Activated T-helper 17 cell treated with anti-CD3 and anti-CD28 coated beads, Interleukin-2, amount 50 U/mL, for 72 hours (primary cell): ENCODE measurements at regions not wholly inside any gene's neighbourhood (a gene's known extent, or its start where the extent isn't known, plus 50 kb on each side); places are given as distances from the start of the nearest gene placed in this dataset.

Source experiments
- ATAC-seq: fragments of 150-1000 bp; cut with Tn5 transposase; replicated peaks from 2 replicates; pipeline ENCODE4 v1.10.0; 2021; ENCODE audit warnings: mild to moderate bottlenecking, moderate library complexity
- H3K27ac Mint-ChIP-seq: one replicate; pipeline ENCODE4 v1.8.0; 2022; ENCODE audit warnings: mixed read lengths
- H3K27me3 Mint-ChIP-seq: one replicate; pipeline ENCODE4 v1.8.0; 2022; ENCODE audit warnings: mixed read lengths
- H3K36me3 Mint-ChIP-seq: one replicate; pipeline ENCODE4 v1.8.0; 2022; ENCODE audit warnings: low read depth, mild to moderate bottlenecking, mixed read lengths
- H3K4me1 Mint-ChIP-seq: one replicate; pipeline ENCODE4 v1.8.0; 2022; ENCODE audit warnings: mixed read lengths
- H3K4me3 Mint-ChIP-seq: one replicate; pipeline ENCODE4 v1.8.0; 2022; ENCODE audit warnings: mild to moderate bottlenecking, mixed read lengths
- H3K9me3 Mint-ChIP-seq: one replicate; pipeline ENCODE4 v1.8.0; 2022; ENCODE audit warnings: mixed read lengths

- Mint-ChIP-seq H3K9me3 (no peaks in the 10 kb centered on the region), H3K36me3 (no peaks in the 10 kb centered on the region), H3K4me3 (no peak overlapping the region), H3K27ac (no peak overlapping the region), H3K4me1 (peaks cover 4% of the 10 kb centered on the region), H3K27me3 (peaks cover 7% of the 10 kb centered on the region)
- no peak for ATAC-seq
Measured at GRCh38 chr2:239537633-239538356, 137.0 kb upstream of the HDAC4 start.

- no peak overlapping the region for H3K4me3 Mint-ChIP-seq
- ATAC-seq, result no peak
- H3K36me3 Mint-ChIP-seq, result no peaks in the 10 kb centered on the region
- no peaks in the 10 kb centered on the region for H3K9me3 Mint-ChIP-seq
- no peak overlapping the region for H3K27ac Mint-ChIP-seq
- H3K4me1 Mint-ChIP-seq, result peaks cover 4% of the 10 kb centered on the region
- H3K27me3 Mint-ChIP-seq, result peaks cover 6% of the 10 kb centered on the region
Measured at GRCh38 chr2:239536186-239536585, 135.4 kb upstream of the HDAC4 start.

GRCh38 chr2:239535413-239536144 lies 134.8 kb upstream of the HDAC4 start:
- H3K27me3 Mint-ChIP-seq, result peaks cover 3% of the 10 kb centered on the region
- H3K36me3 Mint-ChIP-seq, result no peaks in the 10 kb centered on the region
- H3K4me1 Mint-ChIP-seq, result peaks cover 4% of the 10 kb centered on the region
- H3K4me3 Mint-ChIP-seq, result no peak overlapping the region
- H3K27ac Mint-ChIP-seq, result no peak overlapping the region
- no peak for ATAC-seq
- H3K9me3 Mint-ChIP-seq, result no peaks in the 10 kb centered on the region

- no peaks in the 10 kb centered on the region for H3K36me3 Mint-ChIP-seq
- peaks cover 3% of the 10 kb centered on the region for H3K27me3 Mint-ChIP-seq
- ATAC-seq, result no peak
- H3K4me1 Mint-ChIP-seq, result no peaks in the 10 kb centered on the region
- H3K4me3 Mint-ChIP-seq, result no peak overlapping the region
- H3K27ac Mint-ChIP-seq, result no peak overlapping the region
- H3K9me3 Mint-ChIP-seq, result no peaks in the 10 kb centered on the region
Measured at GRCh38 chr2:239534581-239535412, 134.0 kb upstream of the HDAC4 start.

GRCh38 chr2:239533569-239534316 lies 132.9 kb upstream of the HDAC4 start:
- Mint-ChIP-seq H3K4me3 (no peak overlapping the region), H3K27me3 (no peaks in the 10 kb centered on the region), H3K27ac (no peak overlapping the region), H3K9me3 (no peaks in the 10 kb centered on the region), H3K4me1 (no peaks in the 10 kb centered on the region), H3K36me3 (no peaks in the 10 kb centered on the region)
- no peak for ATAC-seq

- Mint-ChIP-seq H3K27ac (no peak overlapping the region), H3K4me1 (no peaks in the 10 kb centered on the region), H3K27me3 (no peaks in the 10 kb centered on the region), H3K9me3 (no peaks in the 10 kb centered on the region), H3K36me3 (no peaks in the 10 kb centered on the region), H3K4me3 (no peak overlapping the region)
- ATAC-seq, result no peak
Measured at GRCh38 chr2:239532859-239533258, 132.0 kb upstream of the HDAC4 start.

- no peaks in the 10 kb centered on the region for H3K36me3 Mint-ChIP-seq
Measured at GRCh38 chr2:239532250-239532649, 131.4 kb upstream of the HDAC4 start.

GRCh38 chr2:239531456-239532241 lies 130.8 kb upstream of the HDAC4 start:
- Mint-ChIP-seq H3K4me3 (no peak overlapping the region), H3K27me3 (no peaks in the 10 kb centered on the region), H3K4me1 (no peaks in the 10 kb centered on the region), H3K27ac (no peak overlapping the region), H3K36me3 (no peaks in the 10 kb centered on the region), H3K9me3 (no peaks in the 10 kb centered on the region)
- ATAC-seq, result no peak

More at GRCh38 chr2:239532250-239532649, 131.4 kb upstream of the HDAC4 start:
- no peak overlapping the region for H3K27ac Mint-ChIP-seq
- no peaks in the 10 kb centered on the region for H3K4me1 Mint-ChIP-seq
- no peaks in the 10 kb centered on the region for H3K27me3 Mint-ChIP-seq
- ATAC-seq, result no peak
- H3K4me3 Mint-ChIP-seq, result no peak overlapping the region
- no peaks in the 10 kb centered on the region for H3K9me3 Mint-ChIP-seq

- H3K27ac Mint-ChIP-seq, result no peak overlapping the region
- no peaks in the 10 kb centered on the region for H3K27me3 Mint-ChIP-seq
- no peaks in the 10 kb centered on the region for H3K9me3 Mint-ChIP-seq
- no peaks in the 10 kb centered on the region for H3K4me1 Mint-ChIP-seq
- no peaks in the 10 kb centered on the region for H3K36me3 Mint-ChIP-seq
- no peak for ATAC-seq
- H3K4me3 Mint-ChIP-seq, result no peak overlapping the region
Measured at GRCh38 chr2:239530749-239531316, 130.0 kb upstream of the HDAC4 start.

GRCh38 chr2:239529313-239530015 lies 128.6 kb upstream of the HDAC4 start:
- Mint-ChIP-seq H3K27ac (no peak overlapping the region), H3K36me3 (no peaks in the 10 kb centered on the region), H3K4me1 (no peaks in the 10 kb centered on the region), H3K9me3 (no peaks in the 10 kb centered on the region), H3K4me3 (no peak overlapping the region), H3K27me3 (no peaks in the 10 kb centered on the region)
- no peak for ATAC-seq

GRCh38 chr2:239528883-239529282 lies 128.1 kb upstream of the HDAC4 start:
- Mint-ChIP-seq H3K4me3 (no peak overlapping the region), H3K27me3 (no peaks in the 10 kb centered on the region), H3K9me3 (no peaks in the 10 kb centered on the region), H3K4me1 (no peaks in the 10 kb centered on the region), H3K27ac (no peak overlapping the region), H3K36me3 (no peaks in the 10 kb centered on the region)
- no peak for ATAC-seq

- Mint-ChIP-seq H3K4me1 (no peaks in the 10 kb centered on the region), H3K27ac (no peak overlapping the region), H3K4me3 (no peak overlapping the region), H3K36me3 (no peaks in the 10 kb centered on the region), H3K27me3 (no peaks in the 10 kb centered on the region), H3K9me3 (no peaks in the 10 kb centered on the region)
- ATAC-seq, result no peak
Measured at GRCh38 chr2:239528146-239528545, 127.3 kb upstream of the HDAC4 start.
